Ishikawa (cell line): ENCODE measurements at regions not wholly inside any gene's neighbourhood (a gene's known extent, or its start where the extent isn't known, plus 50 kb on each side); places are given as distances from the start of the nearest gene placed in this dataset.

Source experiments
- CEBPB ChIP-seq: IDR thresholded peaks from 2 replicates; pipeline ENCODE4 v1.6.1; 2012
- CREB1 ChIP-seq: IDR thresholded peaks from 2 replicates; pipeline ENCODE4 v1.6.1; 2012; ENCODE audit warnings: low read depth
- EP300 ChIP-seq: IDR thresholded peaks from 2 replicates; pipeline ENCODE4 v1.6.1; 2012; ENCODE audit warnings: borderline replicate concordance
- FOXM1 ChIP-seq: IDR thresholded peaks from 2 replicates; pipeline ENCODE4 v1.6.1; 2012; ENCODE audit warnings: low read depth, borderline replicate concordance
- NFIC ChIP-seq: IDR thresholded peaks from 2 replicates; pipeline ENCODE4 v1.6.1; 2012
- RAD21 ChIP-seq: IDR thresholded peaks from 2 replicates; pipeline ENCODE4 v1.6.1; 2012; ENCODE audit warnings: low read depth
- TAF1 ChIP-seq: IDR thresholded peaks from 2 replicates; pipeline ENCODE4 v1.6.1; 2012; ENCODE audit warnings: low read depth, mild to moderate bottlenecking
- TCF12 ChIP-seq: IDR thresholded peaks from 2 replicates; pipeline ENCODE4 v1.6.1; 2012; ENCODE audit warnings: low read depth
- TEAD4 ChIP-seq: IDR thresholded peaks from 2 replicates; pipeline ENCODE4 v1.6.1; 2012
- YY1 ChIP-seq: IDR thresholded peaks from 2 replicates; pipeline ENCODE4 v1.6.1; 2012; ENCODE audit warnings: low read depth
- TF ChIP-seq, protein P1 (sequence below): IDR thresholded peaks from 2 replicates; pipeline ENCODE4 v1.6.1; 2012
- TF ChIP-seq, protein P2 (sequence below): IDR thresholded peaks from 2 replicates; pipeline ENCODE4 v1.6.1; 2012; ENCODE audit warnings: low read depth, mild to moderate bottlenecking
- TF ChIP-seq, protein P3 (sequence below): IDR thresholded peaks from 2 replicates; pipeline ENCODE4 v1.6.1; 2012

DNA sequence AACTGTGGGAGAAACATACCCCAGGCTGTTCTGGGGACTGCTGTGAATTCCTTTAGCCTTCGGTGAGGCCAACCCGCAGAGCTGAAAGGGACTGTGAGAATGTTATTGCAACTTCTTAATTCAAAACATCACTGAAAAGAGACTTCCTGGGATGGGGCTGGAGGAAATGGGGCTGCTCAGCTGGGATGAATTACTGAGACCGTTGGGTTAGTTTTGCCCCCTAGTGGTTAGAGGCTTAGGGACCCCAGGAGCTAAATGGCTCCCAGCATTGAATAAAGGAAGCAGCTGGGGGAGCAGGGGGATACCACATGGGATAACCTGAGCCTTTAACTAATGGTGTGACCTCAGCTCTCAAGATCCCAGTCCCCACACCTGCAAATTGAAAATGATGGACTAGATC is 941.1 kb upstream of the FANCL start:
- no peak for TF ChIP-seq YY1
- TF ChIP-seq, protein P1, sequence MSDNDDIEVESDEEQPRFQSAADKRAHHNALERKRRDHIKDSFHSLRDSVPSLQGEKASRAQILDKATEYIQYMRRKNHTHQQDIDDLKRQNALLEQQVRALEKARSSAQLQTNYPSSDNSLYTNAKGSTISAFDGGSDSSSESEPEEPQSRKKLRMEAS: no peak
- TF ChIP-seq EP300: no peak
- TF ChIP-seq TEAD4: no peak
- TF ChIP-seq CEBPB: no peak
- TF ChIP-seq, protein P2, sequence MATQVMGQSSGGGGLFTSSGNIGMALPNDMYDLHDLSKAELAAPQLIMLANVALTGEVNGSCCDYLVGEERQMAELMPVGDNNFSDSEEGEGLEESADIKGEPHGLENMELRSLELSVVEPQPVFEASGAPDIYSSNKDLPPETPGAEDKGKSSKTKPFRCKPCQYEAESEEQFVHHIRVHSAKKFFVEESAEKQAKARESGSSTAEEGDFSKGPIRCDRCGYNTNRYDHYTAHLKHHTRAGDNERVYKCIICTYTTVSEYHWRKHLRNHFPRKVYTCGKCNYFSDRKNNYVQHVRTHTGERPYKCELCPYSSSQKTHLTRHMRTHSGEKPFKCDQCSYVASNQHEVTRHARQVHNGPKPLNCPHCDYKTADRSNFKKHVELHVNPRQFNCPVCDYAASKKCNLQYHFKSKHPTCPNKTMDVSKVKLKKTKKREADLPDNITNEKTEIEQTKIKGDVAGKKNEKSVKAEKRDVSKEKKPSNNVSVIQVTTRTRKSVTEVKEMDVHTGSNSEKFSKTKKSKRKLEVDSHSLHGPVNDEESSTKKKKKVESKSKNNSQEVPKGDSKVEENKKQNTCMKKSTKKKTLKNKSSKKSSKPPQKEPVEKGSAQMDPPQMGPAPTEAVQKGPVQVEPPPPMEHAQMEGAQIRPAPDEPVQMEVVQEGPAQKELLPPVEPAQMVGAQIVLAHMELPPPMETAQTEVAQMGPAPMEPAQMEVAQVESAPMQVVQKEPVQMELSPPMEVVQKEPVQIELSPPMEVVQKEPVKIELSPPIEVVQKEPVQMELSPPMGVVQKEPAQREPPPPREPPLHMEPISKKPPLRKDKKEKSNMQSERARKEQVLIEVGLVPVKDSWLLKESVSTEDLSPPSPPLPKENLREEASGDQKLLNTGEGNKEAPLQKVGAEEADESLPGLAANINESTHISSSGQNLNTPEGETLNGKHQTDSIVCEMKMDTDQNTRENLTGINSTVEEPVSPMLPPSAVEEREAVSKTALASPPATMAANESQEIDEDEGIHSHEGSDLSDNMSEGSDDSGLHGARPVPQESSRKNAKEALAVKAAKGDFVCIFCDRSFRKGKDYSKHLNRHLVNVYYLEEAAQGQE: no peak
- TF ChIP-seq TAF1: no peak
- TF ChIP-seq TCF12: no peak
- TF ChIP-seq, protein P3, sequence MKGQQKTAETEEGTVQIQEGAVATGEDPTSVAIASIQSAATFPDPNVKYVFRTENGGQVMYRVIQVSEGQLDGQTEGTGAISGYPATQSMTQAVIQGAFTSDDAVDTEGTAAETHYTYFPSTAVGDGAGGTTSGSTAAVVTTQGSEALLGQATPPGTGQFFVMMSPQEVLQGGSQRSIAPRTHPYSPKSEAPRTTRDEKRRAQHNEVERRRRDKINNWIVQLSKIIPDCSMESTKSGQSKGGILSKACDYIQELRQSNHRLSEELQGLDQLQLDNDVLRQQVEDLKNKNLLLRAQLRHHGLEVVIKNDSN: no peak
- TF ChIP-seq FOXM1: no peak
- TF ChIP-seq NFIC: no peak
- TF ChIP-seq RAD21: no peak
- no peak for TF ChIP-seq CREB1
